Testis (tissue), 2 donors: ENCODE measurements at regions not wholly inside any gene's neighbourhood (a gene's known extent, or its start where the extent isn't known, plus 50 kb on each side); places are given as distances from the start of the nearest gene placed in this dataset.

Experiments used
- POLR2A ChIP-seq: fragments of 450-650 bp; IDR thresholded peaks from one replicate; pipeline ENCODE4 v1.6.1; 2017; ENCODE audit warnings: antibody characterized with exemption, mild to moderate bottlenecking, moderate library complexity
- TF ChIP-seq, protein P1 (sequence below), 3 experiments: fragments of 450-650 bp in 2 of 3; fragments of 200-600 bp in 1 of 3; sonication (generic) in 1 of 3; IDR thresholded peaks; one replicate each; pipeline ENCODE4 v1.5.1; 2016 to 2019; ENCODE audit warnings: antibody characterized with exemption in 3 of 3, mild to moderate bottlenecking in 2 of 3, moderate library complexity in 1 of 3

- TF ChIP-seq, protein P1, sequence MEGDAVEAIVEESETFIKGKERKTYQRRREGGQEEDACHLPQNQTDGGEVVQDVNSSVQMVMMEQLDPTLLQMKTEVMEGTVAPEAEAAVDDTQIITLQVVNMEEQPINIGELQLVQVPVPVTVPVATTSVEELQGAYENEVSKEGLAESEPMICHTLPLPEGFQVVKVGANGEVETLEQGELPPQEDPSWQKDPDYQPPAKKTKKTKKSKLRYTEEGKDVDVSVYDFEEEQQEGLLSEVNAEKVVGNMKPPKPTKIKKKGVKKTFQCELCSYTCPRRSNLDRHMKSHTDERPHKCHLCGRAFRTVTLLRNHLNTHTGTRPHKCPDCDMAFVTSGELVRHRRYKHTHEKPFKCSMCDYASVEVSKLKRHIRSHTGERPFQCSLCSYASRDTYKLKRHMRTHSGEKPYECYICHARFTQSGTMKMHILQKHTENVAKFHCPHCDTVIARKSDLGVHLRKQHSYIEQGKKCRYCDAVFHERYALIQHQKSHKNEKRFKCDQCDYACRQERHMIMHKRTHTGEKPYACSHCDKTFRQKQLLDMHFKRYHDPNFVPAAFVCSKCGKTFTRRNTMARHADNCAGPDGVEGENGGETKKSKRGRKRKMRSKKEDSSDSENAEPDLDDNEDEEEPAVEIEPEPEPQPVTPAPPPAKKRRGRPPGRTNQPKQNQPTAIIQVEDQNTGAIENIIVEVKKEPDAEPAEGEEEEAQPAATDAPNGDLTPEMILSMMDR (IDR thresholded peaks at IDR 0.05), result no peak
- no peak for TF ChIP-seq POLR2A
These were observed 244.1 kb upstream of the ZNF385D start for GRCh38 chr3:21995079-21995607.
